CD4-positive, alpha-beta T cell (primary cell): ENCODE measurements at regions not wholly inside any gene's neighbourhood (a gene's known extent, or its start where the extent isn't known, plus 50 kb on each side); places are given as distances from the start of the nearest gene placed in this dataset.

Source experiments
- ATAC-seq: fragments of 200-7000 bp; cut with Tn5 transposase; one replicate; pipeline ENCODE4 v1.10.0; 2022; ENCODE audit warnings: mild to moderate bottlenecking; ENCODE audit not compliant: poor library complexity
- CTCF ChIA-PET: fragments of 350-600 bp; sonication (Branson Sonifier 250); formaldehyde crosslinking; loops from one replicate; lab custom pipeline; 2021; ENCODE audit warnings: antibody characterized with exemption, inconsistent platforms; lab: Charles Lee
- POLR2A ChIA-PET: fragments of 350-600 bp; sonication (Branson Sonifier 250); formaldehyde crosslinking; loops from one replicate; lab custom pipeline; 2021; ENCODE audit warnings: antibody characterized with exemption, inconsistent platforms; lab: Charles Lee
- DNase-seq, 14 experiments: peaks; one replicate each; pipeline ENCODE4 v3.0.0-alpha.2; 2013 to 2020; ENCODE audit warnings: mixed read lengths in 2 of 14
- H3K27ac ChIP-seq, 2 donors: one replicate each; pipeline versions ENCODE4 v1.5.1 to v1.7.0; 2013; ENCODE audit warnings: low read length in 2 of 2, low read depth in 1 of 2, mild to moderate bottlenecking in 1 of 2
- H3K27me3 ChIP-seq, 2 experiments: 1 replicate in 1 of 2; 2 replicates in 1 of 2; pipeline versions ENCODE4 v1.6.1 to v1.7.0; 2013; ENCODE audit warnings: low read length in 2 of 2, control low read depth in 1 of 2, mild to moderate bottlenecking in 1 of 2, moderate library complexity in 1 of 2; ENCODE audit not compliant: insufficient read depth in 2 of 2, control insufficient read depth in 1 of 2
- H3K36me3 ChIP-seq: one replicate; pipeline ENCODE4 v1.6.1; 2013; ENCODE audit warnings: low read length, control low read depth; ENCODE audit not compliant: insufficient read depth
- H3K4me1 ChIP-seq: one replicate; pipeline ENCODE4 v1.6.1; 2013; ENCODE audit warnings: low read length, control low read depth; ENCODE audit not compliant: insufficient read depth
- H3K4me3 ChIP-seq: one replicate; pipeline ENCODE4 v1.5.1; 2013; ENCODE audit warnings: mild to moderate bottlenecking, low read length, moderate library complexity
- H3K9me3 ChIP-seq, 2 experiments: 1 replicate in 1 of 2; 2 replicates in 1 of 2; pipeline versions ENCODE4 v1.6.1 to v1.7.0; 2013; ENCODE audit warnings: low read length in 2 of 2, mild to moderate bottlenecking in 2 of 2, control low read depth in 1 of 2, moderate library complexity in 1 of 2; ENCODE audit not compliant: control insufficient read depth in 1 of 2, insufficient read depth in 1 of 2
- H3K27ac Mint-ChIP-seq: one replicate; pipeline ENCODE4 v1.8.0; 2020; ENCODE audit warnings: mixed read lengths
- H3K27me3 Mint-ChIP-seq: one replicate; pipeline ENCODE4 v1.8.0; 2021; ENCODE audit warnings: mixed read lengths
- H3K36me3 Mint-ChIP-seq: one replicate; pipeline ENCODE4 v1.8.0; 2021; ENCODE audit warnings: low read depth, mixed read lengths
- H3K4me1 Mint-ChIP-seq: one replicate; pipeline ENCODE4 v1.8.0; 2021; ENCODE audit warnings: low read depth, mixed read lengths
- H3K4me3 Mint-ChIP-seq: one replicate; pipeline ENCODE4 v1.8.0; 2020; ENCODE audit warnings: mild to moderate bottlenecking, mixed read lengths
- H3K9me3 Mint-ChIP-seq: one replicate; pipeline ENCODE4 v1.8.0; 2020; ENCODE audit warnings: mixed read lengths
- CTCF ChIP-seq: fragments of 200-600 bp; IDR thresholded peaks from one replicate; pipeline ENCODE4 v1.8.0; 2022; ENCODE audit warnings: antibody characterized with exemption, mild to moderate bottlenecking
- intact Hi-C, 2 experiments: fragments of 100-400 bp; cut with DNase I in 1 of 2; cut with micrococcal nuclease in 1 of 2; formaldehyde crosslinking; loops; one replicate each; pipeline versions ENCODE4 v1.15.1 to v1.9.0; 2023 to 2025; cut with DNase I, micrococcal nuclease

- no peak for DNase-seq
- ATAC-seq, result no peak
- Mint-ChIP-seq H3K27me3 (no peaks in the 10 kb centered on the region), H3K9me3 (peaks cover 12% of the 10 kb centered on the region), H3K4me1 (no peaks in the 10 kb centered on the region), H3K27ac (no peak overlapping the region), H3K36me3 (no peaks in the 10 kb centered on the region), H3K4me3 (no peak overlapping the region)
- Histone ChIP-seq H3K9me3 (no peaks in the 10 kb centered on the region), H3K4me3 (no peak overlapping the region), H3K27ac (no peak overlapping the region), H3K27me3 (no peaks in the 10 kb centered on the region), H3K4me1 (no peaks in the 10 kb centered on the region), H3K36me3 (no peaks in the 10 kb centered on the region)
- intact Hi-C loops, result no loop called here
- ChIA-PET CTCF (no interaction called here), POLR2A (no interaction called here)
- TF ChIP-seq CTCF, result no peak
Observed at GRCh38 chr11:56932572-56933220, 56.0 kb upstream of the OR5AK2 start.

- DNase-seq (no peak), ATAC-seq (no peak)
- TF ChIP-seq CTCF, result no peak
- no peak overlapping the region for H3K27ac Mint-ChIP-seq
- ChIA-PET POLR2A (no interaction called here), CTCF (no interaction called here)
- Histone ChIP-seq H3K36me3 (no peaks in the 10 kb centered on the region), H3K9me3 (no peaks in the 10 kb centered on the region), H3K27ac (no peak overlapping the region), H3K27me3 (no peaks in the 10 kb centered on the region), H3K4me3 (no peak overlapping the region), H3K4me1 (no peaks in the 10 kb centered on the region)
- H3K4me3 Mint-ChIP-seq, result no peak overlapping the region
- H3K9me3 Mint-ChIP-seq, result peaks cover 11% of the 10 kb centered on the region
- H3K4me1 Mint-ChIP-seq, result no peaks in the 10 kb centered on the region
- H3K36me3 Mint-ChIP-seq, result no peaks in the 10 kb centered on the region
- intact Hi-C loops, result no loop called here
- no peaks in the 10 kb centered on the region for H3K27me3 Mint-ChIP-seq
Observed at GRCh38 chr11:56923116-56923515, 65.6 kb upstream of the OR5AK2 start.

- H3K4me3 ChIP-seq, result no peak overlapping the region
- Mint-ChIP-seq H3K9me3 (peaks cover 11% of the 10 kb centered on the region), H3K27me3 (no peaks in the 10 kb centered on the region), H3K27ac (no peak overlapping the region), H3K4me1 (no peaks in the 10 kb centered on the region), H3K36me3 (no peaks in the 10 kb centered on the region), H3K4me3 (no peak overlapping the region)
- no peaks in the 10 kb centered on the region for H3K27me3 ChIP-seq
- H3K36me3 ChIP-seq, result no peaks in the 10 kb centered on the region
- no peak overlapping the region for H3K27ac ChIP-seq
- H3K4me1 ChIP-seq, result no peaks in the 10 kb centered on the region
- DNase-seq (no peak), ATAC-seq (no peak)
- CTCF ChIA-PET, result no interaction called here
- no peak for TF ChIP-seq CTCF
- intact Hi-C loops, result no loop called here
- POLR2A ChIA-PET, result no interaction called here
- no peaks in the 10 kb centered on the region for H3K9me3 ChIP-seq
Observed at GRCh38 chr11:56922421-56922820, 66.3 kb upstream of the OR5AK2 start.
